GM18519 (cell line): ENCODE measurements at regions not wholly inside any gene's neighbourhood (a gene's known extent, or its start where the extent isn't known, plus 50 kb on each side); places are given as distances from the start of the nearest gene placed in this dataset.
A peak's percentile ranks its signal among the peaks of the same experiment; 100 is the strongest.
"Not testable (repeated sequence)": the region's sequence is repeated elsewhere in the genome, so short reads cannot be mapped to it uniquely, and the experiment has no call there.

Source experiments
- ATAC-seq: cut with Tn5 transposase; IDR thresholded peaks from one replicate; pipeline ENCODE4 v1.9.1; 2021; ENCODE audit warnings: mild to moderate bottlenecking, moderate library complexity; ENCODE audit not compliant: unreplicated experiment, low FRiP score

GRCh38 chr7:121531175-121532070 lies 135.3 kb upstream of the FAM3C start:
- no peak for ATAC-seq

- peak; percentile 98 for ATAC-seq
These were observed 134.4 kb upstream of the FAM3C start for GRCh38 chr7:121530227-121531174.

DNA sequence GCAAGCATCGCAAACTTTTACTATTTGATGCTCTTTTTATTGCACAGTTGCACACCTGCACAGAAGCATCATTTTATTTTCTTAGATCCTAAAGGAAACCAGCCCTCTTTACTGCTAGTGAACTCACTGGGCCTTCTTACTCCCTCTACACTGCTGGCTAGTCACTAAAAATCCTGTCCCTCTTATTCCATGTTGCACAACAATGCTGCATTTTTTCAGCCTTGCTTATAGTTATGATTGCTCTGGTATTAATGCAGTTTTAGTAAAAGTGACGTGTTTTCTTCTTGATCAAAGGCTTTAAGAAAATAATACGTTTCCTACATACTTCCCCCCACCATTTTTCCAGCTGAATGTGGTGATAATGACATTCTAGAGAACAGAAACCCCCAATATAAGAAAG lies 132.9 kb upstream of the FAM3C start:
- no peak for ATAC-seq

GRCh38 chr7:121526210-121526609 lies 130.1 kb upstream of the FAM3C start:
- ATAC-seq: not testable (repeated sequence)

DNA sequence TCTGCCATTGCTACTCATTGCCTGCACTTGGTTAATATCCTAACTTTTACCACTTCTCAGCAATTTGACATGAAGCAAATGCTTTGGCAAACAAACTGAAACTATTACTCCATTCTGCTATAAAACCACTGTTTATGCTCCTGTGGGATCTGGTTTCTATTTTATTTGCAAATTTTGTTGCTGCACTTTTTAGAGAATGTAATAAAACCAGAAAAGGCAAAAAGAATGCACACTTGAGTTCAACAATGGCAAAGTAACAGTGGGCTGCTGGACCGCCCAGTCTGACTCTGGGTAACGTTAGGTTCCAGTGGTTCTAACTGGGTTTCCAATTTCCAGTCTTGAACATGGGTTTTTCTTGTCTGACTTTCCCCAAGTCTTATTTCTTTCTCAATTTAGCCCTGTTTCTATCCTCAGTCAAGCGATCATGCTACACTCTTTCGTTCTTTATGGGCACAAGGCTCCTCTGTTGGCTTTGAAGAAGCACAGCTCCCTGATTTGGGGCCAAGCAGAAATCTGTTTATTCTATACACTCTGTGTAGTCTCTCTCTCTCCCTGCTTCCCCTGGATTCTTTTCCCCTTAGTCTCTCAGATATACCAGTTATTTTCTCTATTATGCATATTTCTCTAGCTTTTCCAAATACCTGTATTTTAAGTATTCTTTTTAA lies 129.2 kb upstream of the FAM3C start:
- ATAC-seq: no peak

DNA sequence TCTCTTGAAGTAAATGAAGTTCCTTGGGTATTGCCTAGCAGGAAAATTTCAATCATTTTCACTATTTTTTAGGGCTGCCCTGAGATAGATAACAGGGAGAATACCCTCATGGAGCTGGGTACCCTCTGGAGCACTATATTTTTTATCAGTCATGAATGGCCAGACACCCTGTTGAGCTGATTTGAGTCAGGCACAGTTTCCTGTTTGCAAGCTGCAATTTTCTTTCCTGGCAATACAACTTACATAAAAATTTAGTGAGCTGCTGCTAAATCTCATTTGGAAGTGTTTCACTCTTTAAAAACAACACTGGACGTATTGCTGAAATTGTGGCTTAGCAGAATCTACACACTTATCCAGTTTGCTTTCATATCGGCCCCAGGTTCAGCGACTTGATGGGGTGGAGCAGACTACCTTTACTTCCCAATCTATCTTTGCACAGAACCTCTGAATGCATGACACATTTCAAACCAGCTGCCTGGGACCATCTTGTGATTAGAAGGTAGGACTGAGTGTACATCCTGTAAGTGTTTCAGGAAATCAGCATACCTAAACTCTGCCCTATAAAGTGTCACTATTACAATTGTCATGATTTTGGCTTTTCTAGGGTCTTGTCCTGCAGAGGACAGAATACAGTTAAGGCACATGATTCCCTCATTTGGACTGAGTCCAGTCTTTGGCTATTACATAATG lies 125.7 kb upstream of the FAM3C start:
- no peak for ATAC-seq

DNA sequence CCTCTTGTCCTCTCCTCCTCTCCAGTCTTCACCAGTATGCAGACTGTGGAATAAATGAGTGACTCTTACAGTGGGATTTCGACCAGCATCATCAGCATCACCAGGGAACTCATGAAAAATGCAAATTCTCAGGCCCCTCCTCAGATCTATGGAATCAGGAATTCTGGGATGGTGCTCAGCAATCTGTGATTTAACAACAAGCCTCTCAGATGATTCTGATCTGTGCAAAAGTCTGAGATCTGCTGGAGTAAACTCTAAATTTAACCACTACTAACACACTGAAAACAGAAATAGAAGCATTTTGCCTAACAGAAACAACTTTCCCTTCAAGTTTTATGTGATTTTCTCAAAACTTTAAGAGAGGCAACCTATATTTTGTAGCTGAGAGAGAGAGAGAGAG lies 124.8 kb upstream of the FAM3C start:
- no peak for ATAC-seq

GRCh38 chr7:121519548-121520521 lies 123.7 kb upstream of the FAM3C start:
- peak; percentile 77 for ATAC-seq

DNA sequence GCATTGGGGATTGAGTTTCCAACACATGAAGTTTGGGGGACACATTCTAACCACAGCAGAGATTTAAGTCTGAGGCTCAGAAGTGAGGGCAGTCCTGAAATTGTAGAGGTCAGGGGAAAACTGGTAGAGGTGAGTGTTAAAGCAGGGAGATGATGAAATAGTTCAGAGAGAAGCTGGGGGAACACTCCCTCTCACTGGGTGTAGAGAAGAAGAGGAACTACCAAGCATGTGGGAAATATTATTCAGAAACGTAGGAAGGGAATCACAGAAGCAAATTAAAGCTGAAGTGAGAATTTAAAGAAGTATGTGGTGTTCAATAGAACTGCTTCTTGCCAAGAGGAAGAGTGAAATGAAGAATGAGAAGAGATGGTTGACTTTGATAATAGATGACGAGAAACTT lies 121.5 kb upstream of the FAM3C start:
- ATAC-seq: no peak

- ATAC-seq: no peak
These were observed 120.7 kb upstream of the FAM3C start for GRCh38 chr7:121516821-121517220.

- no peak for ATAC-seq
These were observed 119.7 kb upstream of the FAM3C start for GRCh38 chr7:121515630-121516401.

GRCh38 chr7:121515229-121515628 lies 119.1 kb upstream of the FAM3C start:
- ATAC-seq: no peak

DNA sequence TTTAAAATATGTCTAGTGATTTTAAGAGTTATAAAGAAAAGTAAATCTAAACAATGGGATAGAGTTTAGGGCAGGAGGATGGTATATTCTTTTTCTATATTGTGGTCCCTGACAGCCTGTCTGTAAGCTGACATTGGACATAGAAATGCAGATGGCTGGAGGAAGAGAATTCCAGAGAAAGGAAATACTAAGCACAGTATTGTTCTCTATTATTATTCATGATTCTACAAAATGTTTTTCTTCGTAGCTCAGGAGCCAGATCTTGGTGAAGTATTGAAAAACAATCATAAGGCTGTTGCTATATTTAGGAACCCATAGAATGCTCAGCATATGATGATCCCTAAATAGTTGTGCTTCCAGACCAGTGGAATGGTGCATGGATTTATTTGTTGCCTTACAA lies 117.0 kb upstream of the FAM3C start:
- ATAC-seq: no peak

GRCh38 chr7:121510858-121511482 lies 114.9 kb upstream of the FAM3C start:
- no peak for ATAC-seq

GRCh38 chr7:121510302-121510701 lies 114.2 kb upstream of the FAM3C start:
- no peak for ATAC-seq

DNA sequence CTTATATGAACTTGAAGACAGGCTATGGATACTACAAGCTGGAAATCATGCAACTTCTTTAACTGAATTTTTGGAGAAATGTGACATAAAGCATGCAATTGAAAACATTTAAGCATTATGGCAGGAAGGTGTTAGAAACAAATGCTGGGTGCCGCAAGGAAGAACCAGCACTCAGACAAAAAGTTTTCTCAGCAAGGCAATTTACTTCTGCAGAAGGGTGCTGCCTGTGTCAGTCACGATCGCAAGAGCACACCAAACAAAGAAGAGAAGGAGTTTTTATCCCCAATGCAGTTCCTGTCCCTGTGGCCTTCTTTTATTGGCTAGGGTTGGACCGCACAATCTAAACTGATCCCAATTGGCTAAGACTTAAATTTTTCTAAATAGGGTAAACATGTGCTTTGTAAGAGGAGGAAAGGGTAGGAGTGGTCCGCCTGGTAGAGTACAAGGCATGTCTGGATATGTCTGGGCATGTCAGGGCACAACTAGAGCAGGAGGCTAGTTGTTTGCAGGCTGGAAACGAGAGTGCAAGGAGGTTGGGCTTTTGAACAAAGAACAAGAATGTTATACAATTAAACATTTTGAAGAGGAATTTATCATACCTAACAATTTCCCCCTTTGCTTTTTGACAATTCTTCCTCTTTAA lies 109.6 kb upstream of the FAM3C start:
- ATAC-seq: no peak

GRCh38 chr7:121505021-121505420 lies 108.9 kb upstream of the FAM3C start:
- ATAC-seq: no peak
